ENCODE measurements at regions not wholly inside any gene's neighbourhood (a gene's known extent, or its start where the extent isn't known, plus 50 kb on each side); places are given as distances from the start of the nearest gene placed in this dataset.

GRCh38 chr11:57049749-57050148, 61.0 kb downstream of the OR5AK2 start:
- TF ChIP-seq POLR2A (IDR thresholded peaks at IDR 0.05) (no peak), CTCF (IDR thresholded peaks at IDR 0.05) (no peak), EP300 (IDR thresholded peaks at IDR 0.05) (no peak)

Data from tibial nerve (tissue), 4 donors.